ENCODE measurements at regions not wholly inside any gene's neighbourhood (a gene's known extent, or its start where the extent isn't known, plus 50 kb on each side); places are given as distances from the start of the nearest gene placed in this dataset.

DNA sequence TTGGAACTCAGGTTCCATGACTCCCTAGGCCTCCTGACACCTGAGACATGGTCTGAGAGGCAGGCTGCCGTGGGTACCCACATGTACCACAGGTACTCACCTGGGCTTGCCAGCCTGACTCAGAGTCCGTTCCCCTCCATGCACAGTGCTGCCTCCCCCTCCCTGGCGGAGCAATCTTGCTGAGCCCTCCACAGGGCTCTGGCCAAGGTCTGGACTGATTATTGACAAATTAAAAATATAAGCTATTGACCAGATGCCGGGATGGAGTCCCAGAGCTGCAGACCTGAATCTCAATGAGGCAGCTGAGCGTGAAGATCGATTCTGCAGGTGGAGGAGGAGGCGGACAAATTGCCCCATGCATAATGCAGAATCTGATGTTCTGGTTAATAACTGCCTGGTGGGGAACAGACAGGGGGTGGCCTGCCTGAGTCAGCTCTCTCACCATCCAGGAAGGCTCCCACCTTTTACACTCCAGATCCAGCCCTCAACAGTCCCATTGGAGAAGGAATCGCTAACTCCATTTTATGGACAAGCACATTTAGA lies 422.7 kb downstream of the MIAT start:
- ATAC-seq (ENCODE audit: insufficient read depth, low FRiP score) (no peak), DNase-seq (no peak)
- Histone ChIP-seq H3K27me3 (ENCODE audit: control insufficient read depth in 3 of 3, insufficient read depth in 3 of 3, low read length in 2 of 3) (peaks cover 0 to 15% (median 8%) of the 10 kb centered on the region in 3 donors), H3K36me3 (ENCODE audit: control insufficient read depth in 4 of 4, insufficient read depth in 4 of 4, low read length in 4 of 4) (no peaks in the 10 kb centered on the region), H3K27ac (ENCODE audit: low read depth in 1 of 2, low read length in 1 of 2) (no peak overlapping the region), H3K9me3 (ENCODE audit: control insufficient read depth in 4 of 4, insufficient read depth in 3 of 4, low read length in 3 of 4) (no peaks in the 10 kb centered on the region), H3K4me3 (no peak overlapping the region), H3K9ac (ENCODE audit: insufficient read depth in 1 of 2, low read length in 2 of 2) (no peak overlapping the region), H3K4me1 (ENCODE audit: control insufficient read depth in 5 of 5, insufficient read depth in 5 of 5, low read length in 5 of 5) (no peaks in the 10 kb centered on the region)
- TF ChIP-seq, protein P1, sequence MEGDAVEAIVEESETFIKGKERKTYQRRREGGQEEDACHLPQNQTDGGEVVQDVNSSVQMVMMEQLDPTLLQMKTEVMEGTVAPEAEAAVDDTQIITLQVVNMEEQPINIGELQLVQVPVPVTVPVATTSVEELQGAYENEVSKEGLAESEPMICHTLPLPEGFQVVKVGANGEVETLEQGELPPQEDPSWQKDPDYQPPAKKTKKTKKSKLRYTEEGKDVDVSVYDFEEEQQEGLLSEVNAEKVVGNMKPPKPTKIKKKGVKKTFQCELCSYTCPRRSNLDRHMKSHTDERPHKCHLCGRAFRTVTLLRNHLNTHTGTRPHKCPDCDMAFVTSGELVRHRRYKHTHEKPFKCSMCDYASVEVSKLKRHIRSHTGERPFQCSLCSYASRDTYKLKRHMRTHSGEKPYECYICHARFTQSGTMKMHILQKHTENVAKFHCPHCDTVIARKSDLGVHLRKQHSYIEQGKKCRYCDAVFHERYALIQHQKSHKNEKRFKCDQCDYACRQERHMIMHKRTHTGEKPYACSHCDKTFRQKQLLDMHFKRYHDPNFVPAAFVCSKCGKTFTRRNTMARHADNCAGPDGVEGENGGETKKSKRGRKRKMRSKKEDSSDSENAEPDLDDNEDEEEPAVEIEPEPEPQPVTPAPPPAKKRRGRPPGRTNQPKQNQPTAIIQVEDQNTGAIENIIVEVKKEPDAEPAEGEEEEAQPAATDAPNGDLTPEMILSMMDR (IDR thresholded peaks at IDR 0.05; ENCODE audit: control extremely low read depth, extremely low read depth), result no peak
- 87 to 94% methylated on average over 8 of the region's 8 CpGs for WGBS, 2 donors

DNA sequence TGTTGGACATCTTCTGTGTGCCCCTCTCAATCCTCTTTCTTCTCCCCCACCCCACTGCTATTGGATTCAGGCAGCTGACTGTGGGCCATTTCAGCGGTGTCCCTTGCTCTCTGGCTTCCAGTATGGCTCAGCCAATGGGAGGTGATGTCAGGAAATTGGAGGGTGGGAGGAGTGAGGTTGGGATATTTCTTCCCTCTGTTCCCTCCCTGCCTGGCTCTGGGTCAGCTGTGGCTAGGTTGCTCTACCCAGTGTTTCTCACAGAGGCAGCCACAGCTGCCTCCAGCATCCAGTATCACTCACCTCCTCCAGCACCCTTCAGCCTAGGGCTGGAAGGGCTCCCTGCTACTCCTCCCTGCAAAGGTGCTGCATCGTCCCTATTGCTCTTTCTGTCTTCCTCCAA lies 423.5 kb downstream of the MIAT start:
- H3K36me3 ChIP-seq (ENCODE audit: control insufficient read depth in 4 of 4, insufficient read depth in 4 of 4, low read length in 4 of 4), result no peaks in the 10 kb centered on the region
- H3K27ac ChIP-seq (ENCODE audit: low read depth in 1 of 2, low read length in 1 of 2), result no peak overlapping the region
- ATAC-seq (ENCODE audit: insufficient read depth, low FRiP score) (no peak), DNase-seq (no peak)
- H3K4me1 ChIP-seq (ENCODE audit: control insufficient read depth in 5 of 5, insufficient read depth in 5 of 5, low read length in 5 of 5), result no peaks in the 10 kb centered on the region
- H3K4me3 ChIP-seq, result no peak overlapping the region
- H3K9me3 ChIP-seq (ENCODE audit: control insufficient read depth in 4 of 4, insufficient read depth in 3 of 4, low read length in 3 of 4), result peaks cover 0 to 1% (median 0%) of the 10 kb centered on the region in 4 donors
- WGBS, 2 donors, result 40 to 44% methylated on average over 2 of the region's 2 CpGs
- peaks cover 0 to 16% (median 11%) of the 10 kb centered on the region in 3 donors for H3K27me3 ChIP-seq (ENCODE audit: control insufficient read depth in 3 of 3, insufficient read depth in 3 of 3, low read length in 2 of 3)
- TF ChIP-seq, protein P1 (IDR thresholded peaks at IDR 0.05; ENCODE audit: control extremely low read depth, extremely low read depth), result no peak
- H3K9ac ChIP-seq (ENCODE audit: insufficient read depth in 1 of 2, low read length in 2 of 2), result no peak overlapping the region

DNA sequence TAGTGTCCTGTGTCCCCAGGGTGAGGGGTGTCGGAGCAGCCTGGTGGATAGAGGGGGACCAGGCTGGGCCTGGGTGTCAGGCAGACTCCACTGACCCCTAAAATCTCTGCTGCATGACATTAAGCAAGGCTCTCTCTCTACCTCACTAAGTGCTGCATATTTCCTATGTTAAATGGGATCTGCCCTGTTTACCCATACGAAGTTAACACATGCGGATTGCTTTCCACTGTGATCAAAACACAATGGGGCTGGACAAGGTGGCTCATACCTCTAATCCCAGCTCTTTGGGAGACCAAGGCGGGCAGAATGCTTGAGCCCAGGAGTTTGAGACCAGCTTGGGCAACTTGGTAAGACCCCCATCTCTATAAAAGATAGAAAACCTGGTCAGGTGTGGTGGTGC lies 426.2 kb downstream of the MIAT start:
- Histone ChIP-seq H3K27me3 (ENCODE audit: control insufficient read depth in 3 of 3, insufficient read depth in 3 of 3, low read length in 2 of 3) (peaks cover 0 to 24% (median 14%) of the 10 kb centered on the region in 3 donors), H3K4me3 (no peak overlapping the region), H3K9me3 (ENCODE audit: control insufficient read depth in 4 of 4, insufficient read depth in 3 of 4, low read length in 3 of 4) (peaks cover 0 to 8% (median 0%) of the 10 kb centered on the region in 4 donors), H3K9ac (ENCODE audit: insufficient read depth in 1 of 2, low read length in 2 of 2) (no peak overlapping the region), H3K36me3 (ENCODE audit: control insufficient read depth in 4 of 4, insufficient read depth in 4 of 4, low read length in 4 of 4) (no peaks in the 10 kb centered on the region), H3K4me1 (ENCODE audit: control insufficient read depth in 5 of 5, insufficient read depth in 5 of 5, low read length in 5 of 5) (no peaks in the 10 kb centered on the region), H3K27ac (ENCODE audit: low read depth in 1 of 2, low read length in 1 of 2) (no peak overlapping the region)
- TF ChIP-seq, protein P1 (IDR thresholded peaks at IDR 0.05; ENCODE audit: control extremely low read depth, extremely low read depth), result no peak
- ATAC-seq (ENCODE audit: insufficient read depth, low FRiP score), result no peak
- DNase-seq, result no peak
- 80 to 83% methylated on average over 4 of the region's 4 CpGs for WGBS, 2 donors

DNA sequence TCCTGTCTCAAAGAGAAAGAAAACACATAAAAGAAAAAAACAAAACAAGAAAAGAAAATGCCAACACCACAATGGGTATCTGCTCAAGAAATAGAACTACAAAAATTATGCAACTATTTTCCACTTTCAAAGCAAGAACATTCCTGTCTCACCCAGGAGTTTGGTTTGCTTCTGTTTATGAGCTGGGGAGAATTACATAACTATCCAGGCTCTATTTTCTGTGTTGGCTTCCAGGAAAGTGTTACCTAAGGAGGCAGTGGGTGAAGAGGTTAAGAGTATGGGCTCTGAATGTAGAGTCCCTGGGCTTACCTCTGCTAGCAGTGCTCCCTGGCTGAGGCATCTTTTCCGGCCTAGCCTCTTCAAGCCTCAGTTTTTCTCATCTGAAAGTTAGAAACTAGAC lies 426.7 kb downstream of the MIAT start:
- DNase-seq (no peak), ATAC-seq (ENCODE audit: insufficient read depth, low FRiP score) (no peak)
- Histone ChIP-seq H3K27me3 (ENCODE audit: control insufficient read depth in 3 of 3, insufficient read depth in 3 of 3, low read length in 2 of 3) (peaks cover 0 to 24% (median 11%) of the 10 kb centered on the region in 3 donors), H3K4me1 (ENCODE audit: control insufficient read depth in 5 of 5, insufficient read depth in 5 of 5, low read length in 5 of 5) (no peaks in the 10 kb centered on the region), H3K36me3 (ENCODE audit: control insufficient read depth in 4 of 4, insufficient read depth in 4 of 4, low read length in 4 of 4) (no peaks in the 10 kb centered on the region), H3K4me3 (no peak overlapping the region), H3K9me3 (ENCODE audit: control insufficient read depth in 4 of 4, insufficient read depth in 3 of 4, low read length in 3 of 4) (peaks cover 0 to 9% (median 0%) of the 10 kb centered on the region in 4 donors), H3K27ac (ENCODE audit: low read depth in 1 of 2, low read length in 1 of 2) (no peak overlapping the region), H3K9ac (ENCODE audit: insufficient read depth in 1 of 2, low read length in 2 of 2) (no peak overlapping the region)
- WGBS, 2 donors, result 86 to 97% methylated on average over 1 of the region's 1 CpG
- TF ChIP-seq, protein P1 (IDR thresholded peaks at IDR 0.05; ENCODE audit: control extremely low read depth, extremely low read depth), result no peak

Measured in lung (tissue), 11 donors.